ENCODE measurements at regions not wholly inside any gene's neighbourhood (a gene's known extent, or its start where the extent isn't known, plus 50 kb on each side); places are given as distances from the start of the nearest gene placed in this dataset.

- TF ChIP-seq CTCF (IDR thresholded peaks at IDR 0.05; ENCODE audit: poor library complexity) = no peak
- no peak for TF ChIP-seq EZH2 (IDR thresholded peaks at IDR 0.05; ENCODE audit: borderline replicate concordance)
Observed at GRCh38 chr2:65788556-65788955, 356.2 kb upstream of the SPRED2 start.
